GM12878 (cell line): ENCODE measurements at regions not wholly inside any gene's neighbourhood (a gene's known extent, or its start where the extent isn't known, plus 50 kb on each side); places are given as distances from the start of the nearest gene placed in this dataset.

ENCODE experiments used
- ATAC-seq: fragments of 200-7000 bp; cut with Tn5 transposase; 3 replicates; pipeline ENCODE4 v1.9.1; 2020; ENCODE audit warnings: mild to moderate bottlenecking, moderate library complexity
- BruUV-seq: library from RNA; stranded (reverse); fragments of 400-500 nt; replicated peaks from 2 replicates; lab custom pipeline; 2021; lab: Mats Ljungman, UMichigan
- CTCF ChIA-PET: fragments of 300-600 bp; sonication (Branson Sonifier 250); formaldehyde crosslinking; extraction: SDS; loops from one replicate; lab custom pipeline; 2021; ENCODE audit warnings: inconsistent platforms; lab: Yijun Ruan, JAX
- POLR2A ChIA-PET: fragments of 350-600 bp; formaldehyde crosslinking; extraction: SDS; loops from one replicate; lab custom pipeline; 2021; ENCODE audit warnings: inconsistent platforms; lab: Charles Lee
- RAD21 ChIA-PET: fragments of 300-600 bp; sonication (Branson Sonifier 250); formaldehyde crosslinking; loops from one replicate; lab custom pipeline; 2023; ENCODE audit warnings: antibody characterized with exemption; ENCODE audit not compliant: unreplicated experiment; lab: Charles Lee
- SMC1A ChIA-PET: fragments of 300-600 bp; sonication (Branson Sonifier 250); formaldehyde crosslinking; loops from one replicate; lab custom pipeline; 2023; ENCODE audit not compliant: unreplicated experiment, uncharacterized antibody; lab: Charles Lee
- DNase-seq: peaks from one replicate; pipeline ENCODE4 v3.0.0-alpha.2; 2011; ENCODE audit warnings: low read depth, low spot score
- FAIRE-seq: peaks from 3 replicates; lab custom pipeline; 2011; peaks lifted over from hg19 to GRCh38; lab: Jason Lieb, UNC
- H2AFZ ChIP-seq: 2 replicates; pipeline ENCODE4 v1.6.0; 2011; ENCODE audit warnings: low read depth, low read length, control low read depth; ENCODE audit not compliant: control insufficient read depth
- H3K27ac ChIP-seq: 2 replicates; pipeline ENCODE4 v1.5.1; 2011; ENCODE audit warnings: control low read depth; ENCODE audit not compliant: control insufficient read depth, insufficient read depth
- H3K27me3 ChIP-seq, 2 experiments: replicated peaks in 1 of 2; 2 replicates each; pipeline versions ENCODE4 v1.6.0 to v1.6.1; 2011; ENCODE audit warnings: low read length in 1 of 2; ENCODE audit not compliant: control insufficient read depth in 2 of 2, insufficient read depth in 2 of 2
- H3K36me3 ChIP-seq, 2 experiments: 2 replicates each; pipeline ENCODE4 v1.5.1; 2011; ENCODE audit warnings: low read length in 1 of 2; ENCODE audit not compliant: control insufficient read depth in 2 of 2, insufficient read depth in 2 of 2
- H3K4me1 ChIP-seq: 2 replicates; pipeline ENCODE4 v1.6.1; 2011; ENCODE audit warnings: mild to moderate bottlenecking, low read length, moderate library complexity, mixed read lengths; ENCODE audit not compliant: control insufficient read depth, insufficient read depth
- H3K4me2 ChIP-seq: 2 replicates; pipeline ENCODE4 v1.6.0; 2011; ENCODE audit warnings: control low read depth; ENCODE audit not compliant: control insufficient read depth, insufficient read depth
- H3K4me3 ChIP-seq: fragments of 200-600 bp; sonication (generic); 2 replicates; pipeline ENCODE4 v1.5.1; 2016
- H3K79me2 ChIP-seq: 2 replicates; pipeline ENCODE4 v1.6.0; 2011; ENCODE audit warnings: low read length; ENCODE audit not compliant: control insufficient read depth, insufficient read depth
- H3K9ac ChIP-seq: 2 replicates; pipeline ENCODE4 v1.8.0; 2011; ENCODE audit warnings: low read length, control low read depth, mixed read lengths; ENCODE audit not compliant: control insufficient read depth, insufficient read depth
- H3K9me3 ChIP-seq: replicated peaks from 3 replicates; pipeline ENCODE4 v1.5.1; 2011; ENCODE audit warnings: mild to moderate bottlenecking, low read length; ENCODE audit not compliant: control insufficient read depth, insufficient read depth
- H4K20me1 ChIP-seq: 2 replicates; pipeline ENCODE4 v1.6.0; 2011; ENCODE audit not compliant: control insufficient read depth, insufficient read depth
- CEBPB ChIP-seq, 2 experiments: fragments of 150-350 bp in 1 of 2; IDR thresholded peaks; 2 replicates each; pipeline ENCODE4 v1.6.1; 2012 to 2014; ENCODE audit warnings: low read depth in 2 of 2, low read length in 2 of 2, borderline replicate concordance in 1 of 2, inconsistent platforms in 1 of 2
- CHD4 ChIP-seq: fragments of 200-600 bp; sonication (generic); IDR thresholded peaks from 2 replicates; pipeline ENCODE4 v1.6.1; 2016; ENCODE audit warnings: mild to moderate bottlenecking
- EED ChIP-seq: sonication (generic); IDR thresholded peaks from 2 replicates; pipeline ENCODE4 v1.6.1; 2016; ENCODE audit warnings: antibody characterized with exemption, low read depth
- FOS ChIP-seq: IDR thresholded peaks from 3 replicates; pipeline ENCODE4 v1.6.1; 2011; ENCODE audit warnings: borderline replicate concordance; ENCODE audit not compliant: insufficient read length; ENCODE audit errors: extremely low read depth
- HCFC1 ChIP-seq: fragments of 150-350 bp; IDR thresholded peaks from 2 replicates; pipeline ENCODE4 v1.6.1; 2014; ENCODE audit warnings: low read length
- JUNB ChIP-seq: IDR thresholded peaks from 2 replicates; pipeline ENCODE4 v1.6.1; 2016; ENCODE audit warnings: antibody characterized with exemption, mild to moderate bottlenecking
- MEF2A ChIP-seq: IDR thresholded peaks from 2 replicates; pipeline ENCODE4 v1.6.1; 2011; ENCODE audit warnings: low read depth, mild to moderate bottlenecking, low read length, moderate library complexity; ENCODE audit not compliant: insufficient read depth
- RAD21 ChIP-seq: IDR thresholded peaks from 2 replicates; pipeline ENCODE4 v1.6.1; 2011; ENCODE audit warnings: mild to moderate bottlenecking, low read depth, low read length, moderate library complexity; ENCODE audit not compliant: insufficient read depth
- RB1 ChIP-seq: fragments of 450-650 bp; formaldehyde crosslinking; IDR thresholded peaks from 2 replicates; pipeline ENCODE4 v1.6.1; 2017; ENCODE audit warnings: mild to moderate bottlenecking, borderline replicate concordance
- RUNX3 ChIP-seq: IDR thresholded peaks from 2 replicates; pipeline ENCODE4 v1.6.1; 2012; ENCODE audit warnings: low read length, inconsistent platforms
- SMAD5 ChIP-seq: IDR thresholded peaks from 2 replicates; pipeline ENCODE4 v1.6.1; 2016; ENCODE audit warnings: antibody characterized with exemption, low read depth
- TCF12 ChIP-seq: IDR thresholded peaks from 2 replicates; pipeline ENCODE4 v1.6.1; 2011; ENCODE audit warnings: low read depth, mild to moderate bottlenecking, low read length
- ZNF622 ChIP-seq: fragments of 450-650 bp; IDR thresholded peaks from 2 replicates; pipeline ENCODE4 v1.6.1; 2017; ENCODE audit warnings: mild to moderate bottlenecking, inconsistent platforms
- WGBS: methylation state at CpG from one replicate; pipeline ENCODE4 v1.1.6; 2016; ENCODE audit warnings: low lambda C conversion rate; ENCODE audit not compliant: insufficient replicate concordance, insufficient coverage; ENCODE audit errors: missing lambda C conversion rate; 5-methylcytosine and 5-hydroxymethylcytosine counted together
- in situ Hi-C: fragments of 300-500 bp; cut with MboI; formaldehyde crosslinking; loops from 9 replicates; pipeline ENCODE4 v1.14.3; 2018; ENCODE audit warnings: mixed read lengths
- intact Hi-C: fragments of 100-400 bp; cut with micrococcal nuclease; formaldehyde crosslinking; loops from one replicate; pipeline ENCODE4 v1.14.2; 2022; ENCODE audit not compliant: unreplicated experiment
- TF ChIP-seq, protein P1 (sequence below): fragments of 450-650 bp; IDR thresholded peaks from 2 replicates; pipeline ENCODE4 v1.6.1; 2016; ENCODE audit warnings: mild to moderate bottlenecking, moderate library complexity, borderline replicate concordance
- TF ChIP-seq, protein P2 (sequence below): fragments of 450-650 bp; IDR thresholded peaks from 2 replicates; pipeline ENCODE4 v1.6.1; 2017; ENCODE audit warnings: mild to moderate bottlenecking, low read depth, inconsistent platforms; ENCODE audit not compliant: poor library complexity, severe bottlenecking
- TF ChIP-seq, protein P3 (sequence below): IDR thresholded peaks from 2 replicates; pipeline ENCODE4 v1.6.1; 2011; ENCODE audit warnings: low read depth, low read length, improper control_type of control experiment, borderline replicate concordance

DNA sequence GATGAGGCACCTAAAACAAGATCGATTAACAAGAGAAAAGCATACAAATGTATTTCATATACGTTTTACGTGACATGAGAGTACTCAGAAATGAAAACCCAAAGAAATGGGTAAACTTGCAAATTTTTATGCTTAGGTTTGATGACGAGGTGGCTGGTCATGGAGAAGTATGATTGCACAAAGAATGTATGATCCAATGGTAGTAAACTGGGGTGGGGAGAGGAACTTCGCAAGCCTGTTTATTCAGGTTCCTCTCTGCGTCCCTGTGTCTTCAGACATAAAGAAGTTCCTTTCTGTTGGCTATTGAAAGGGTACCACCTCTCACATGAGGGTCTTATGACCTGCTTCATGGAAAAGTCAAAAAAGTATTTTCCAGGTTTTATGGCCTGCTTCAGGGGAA, 309.2 kb downstream of the BCOR start:
- no peak overlapping the region for H3K4me2 ChIP-seq
- no peaks in the 10 kb centered on the region for H3K79me2 ChIP-seq
- no peak overlapping the region for H3K27ac ChIP-seq
- SMC1A ChIA-PET: no interaction called here
- POLR2A ChIA-PET: no interaction called here
- intact Hi-C loops: no loop called here
- H3K9ac ChIP-seq: no peak overlapping the region
- TF ChIP-seq MEF2A (no peak), CEBPB (IDR thresholded peaks at IDR 0.05; ENCODE audit: borderline replicate concordance in 1 of 2, low read depth in 2 of 2, low read length in 2 of 2) (no peak), RAD21 (no peak), JUNB (no peak), TCF12 (no peak), RUNX3 (no peak), RB1 (no peak), EED (no peak), CHD4 (no peak), SMAD5 (no peak), HCFC1 (no peak), FOS (no peak), ZNF622 (no peak)
- TF ChIP-seq, protein P1, sequence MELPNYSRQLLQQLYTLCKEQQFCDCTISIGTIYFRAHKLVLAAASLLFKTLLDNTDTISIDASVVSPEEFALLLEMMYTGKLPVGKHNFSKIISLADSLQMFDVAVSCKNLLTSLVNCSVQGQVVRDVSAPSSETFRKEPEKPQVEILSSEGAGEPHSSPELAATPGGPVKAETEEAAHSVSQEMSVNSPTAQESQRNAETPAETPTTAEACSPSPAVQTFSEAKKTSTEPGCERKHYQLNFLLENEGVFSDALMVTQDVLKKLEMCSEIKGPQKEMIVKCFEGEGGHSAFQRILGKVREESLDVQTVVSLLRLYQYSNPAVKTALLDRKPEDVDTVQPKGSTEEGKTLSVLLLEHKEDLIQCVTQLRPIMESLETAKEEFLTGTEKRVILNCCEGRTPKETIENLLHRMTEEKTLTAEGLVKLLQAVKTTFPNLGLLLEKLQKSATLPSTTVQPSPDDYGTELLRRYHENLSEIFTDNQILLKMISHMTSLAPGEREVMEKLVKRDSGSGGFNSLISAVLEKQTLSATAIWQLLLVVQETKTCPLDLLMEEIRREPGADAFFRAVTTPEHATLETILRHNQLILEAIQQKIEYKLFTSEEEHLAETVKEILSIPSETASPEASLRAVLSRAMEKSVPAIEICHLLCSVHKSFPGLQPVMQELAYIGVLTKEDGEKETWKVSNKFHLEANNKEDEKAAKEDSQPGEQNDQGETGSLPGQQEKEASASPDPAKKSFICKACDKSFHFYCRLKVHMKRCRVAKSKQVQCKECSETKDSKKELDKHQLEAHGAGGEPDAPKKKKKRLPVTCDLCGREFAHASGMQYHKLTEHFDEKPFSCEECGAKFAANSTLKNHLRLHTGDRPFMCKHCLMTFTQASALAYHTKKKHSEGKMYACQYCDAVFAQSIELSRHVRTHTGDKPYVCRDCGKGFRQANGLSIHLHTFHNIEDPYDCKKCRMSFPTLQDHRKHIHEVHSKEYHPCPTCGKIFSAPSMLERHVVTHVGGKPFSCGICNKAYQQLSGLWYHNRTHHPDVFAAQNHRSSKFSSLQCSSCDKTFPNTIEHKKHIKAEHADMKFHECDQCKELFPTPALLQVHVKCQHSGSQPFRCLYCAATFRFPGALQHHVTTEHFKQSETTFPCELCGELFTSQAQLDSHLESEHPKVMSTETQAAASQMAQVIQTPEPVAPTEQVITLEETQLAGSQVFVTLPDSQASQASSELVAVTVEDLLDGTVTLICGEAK: no peak
- TF ChIP-seq, protein P2, sequence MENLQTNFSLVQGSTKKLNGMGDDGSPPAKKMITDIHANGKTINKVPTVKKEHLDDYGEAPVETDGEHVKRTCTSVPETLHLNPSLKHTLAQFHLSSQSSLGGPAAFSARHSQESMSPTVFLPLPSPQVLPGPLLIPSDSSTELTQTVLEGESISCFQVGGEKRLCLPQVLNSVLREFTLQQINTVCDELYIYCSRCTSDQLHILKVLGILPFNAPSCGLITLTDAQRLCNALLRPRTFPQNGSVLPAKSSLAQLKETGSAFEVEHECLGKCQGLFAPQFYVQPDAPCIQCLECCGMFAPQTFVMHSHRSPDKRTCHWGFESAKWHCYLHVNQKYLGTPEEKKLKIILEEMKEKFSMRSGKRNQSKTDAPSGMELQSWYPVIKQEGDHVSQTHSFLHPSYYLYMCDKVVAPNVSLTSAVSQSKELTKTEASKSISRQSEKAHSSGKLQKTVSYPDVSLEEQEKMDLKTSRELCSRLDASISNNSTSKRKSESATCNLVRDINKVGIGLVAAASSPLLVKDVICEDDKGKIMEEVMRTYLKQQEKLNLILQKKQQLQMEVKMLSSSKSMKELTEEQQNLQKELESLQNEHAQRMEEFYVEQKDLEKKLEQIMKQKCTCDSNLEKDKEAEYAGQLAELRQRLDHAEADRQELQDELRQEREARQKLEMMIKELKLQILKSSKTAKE: no peak
- TF ChIP-seq, protein P3, sequence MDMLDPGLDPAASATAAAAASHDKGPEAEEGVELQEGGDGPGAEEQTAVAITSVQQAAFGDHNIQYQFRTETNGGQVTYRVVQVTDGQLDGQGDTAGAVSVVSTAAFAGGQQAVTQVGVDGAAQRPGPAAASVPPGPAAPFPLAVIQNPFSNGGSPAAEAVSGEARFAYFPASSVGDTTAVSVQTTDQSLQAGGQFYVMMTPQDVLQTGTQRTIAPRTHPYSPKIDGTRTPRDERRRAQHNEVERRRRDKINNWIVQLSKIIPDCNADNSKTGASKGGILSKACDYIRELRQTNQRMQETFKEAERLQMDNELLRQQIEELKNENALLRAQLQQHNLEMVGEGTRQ: no peak
- TF ChIP-seq, all 136 proteins: peak for 0
- no TSS peak for BruUV-seq
- Histone ChIP-seq H4K20me1 (no peaks in the 10 kb centered on the region), H3K4me3 (no peak overlapping the region), H3K4me1 (no peaks in the 10 kb centered on the region), H3K36me3 (no peaks in the 10 kb centered on the region), H3K27me3 (no peaks in the 10 kb centered on the region; a peak in 1 of 4 replicates), H2AFZ (no peak overlapping the region), H3K9me3 (no peaks in the 10 kb centered on the region)
- no peak for ATAC-seq
- FAIRE-seq: no peak
- in situ Hi-C loops: no loop called here
- ChIA-PET RAD21 (no interaction called here), CTCF (no interaction called here)
- DNase-seq: no peak
- WGBS: 45% methylated on average over 6 of the region's 6 CpGs
